ENCODE measurements at regions not wholly inside any gene's neighbourhood (a gene's known extent, or its start where the extent isn't known, plus 50 kb on each side); places are given as distances from the start of the nearest gene placed in this dataset.

GRCh38 chr6:40290816-40291215, 296.3 kb downstream of the LRFN2 start:
- no peak overlapping the region for H2AFZ ChIP-seq (replicated peaks; ENCODE audit: low read length, poor library complexity)
- no peaks in the 10 kb centered on the region for H3K4me1 ChIP-seq (ENCODE audit: control insufficient read depth, insufficient read depth, low read length)
- H3K27ac ChIP-seq (ENCODE audit: insufficient read depth, low read length) = no peak overlapping the region
- TF ChIP-seq FOS (IDR thresholded peaks at IDR 0.05; ENCODE audit: low read depth, low read length) (no peak), MAZ (IDR thresholded peaks at IDR 0.05; ENCODE audit: borderline replicate concordance, low read depth, low read length) (no peak), MAFK (IDR thresholded peaks at IDR 0.05; ENCODE audit: low read depth, low read length) (no peak), SMC3 (IDR thresholded peaks at IDR 0.05; ENCODE audit: low read depth, low read length) (no peak), RAD21 (IDR thresholded peaks at IDR 0.05; ENCODE audit: low read length) (no peak)
- TF ChIP-seq, protein P1, sequence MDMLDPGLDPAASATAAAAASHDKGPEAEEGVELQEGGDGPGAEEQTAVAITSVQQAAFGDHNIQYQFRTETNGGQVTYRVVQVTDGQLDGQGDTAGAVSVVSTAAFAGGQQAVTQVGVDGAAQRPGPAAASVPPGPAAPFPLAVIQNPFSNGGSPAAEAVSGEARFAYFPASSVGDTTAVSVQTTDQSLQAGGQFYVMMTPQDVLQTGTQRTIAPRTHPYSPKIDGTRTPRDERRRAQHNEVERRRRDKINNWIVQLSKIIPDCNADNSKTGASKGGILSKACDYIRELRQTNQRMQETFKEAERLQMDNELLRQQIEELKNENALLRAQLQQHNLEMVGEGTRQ (IDR thresholded peaks at IDR 0.05; ENCODE audit: low read depth, low read length) = no peak
- DNase-seq (no peak), ATAC-seq (ENCODE audit: low read depth) (no peak)
- H2BK20ac ChIP-seq (ENCODE audit: low read depth, low read length) = no peak overlapping the region
- H3K56ac ChIP-seq (ENCODE audit: extremely low read depth, insufficient read depth, low read length) = no peak overlapping the region
- no peak overlapping the region for H3K18ac ChIP-seq (ENCODE audit: low read depth, low read length)
- no peak overlapping the region for H2BK15ac ChIP-seq (ENCODE audit: low read depth, low read length)
- no peak overlapping the region for H3K23ac ChIP-seq (ENCODE audit: low read depth, low read length)
- no peak overlapping the region for H4K5ac ChIP-seq (ENCODE audit: low read depth, low read length)
- H2AK9ac ChIP-seq (replicated peaks; ENCODE audit: low read depth, low read length, poor library complexity) = no peak overlapping the region
- H4K8ac ChIP-seq (ENCODE audit: low read depth in 2 of 2, low read length in 2 of 2) = no peak overlapping the region
- H3K9me3 ChIP-seq (ENCODE audit: control insufficient read depth, insufficient read depth, low read length) = no peaks in the 10 kb centered on the region
- CTCF ChIA-PET = no interaction called here
- POLR2A ChIA-PET (ENCODE audit: unreplicated experiment) = no interaction called here
- H3K36me3 ChIP-seq (ENCODE audit: control insufficient read depth, insufficient read depth, low read length) = no peaks in the 10 kb centered on the region
- H3K79me1 ChIP-seq (ENCODE audit: low read depth in 1 of 2, low read length in 2 of 2) = no peaks in the 10 kb centered on the region
- H2BK5ac ChIP-seq (ENCODE audit: low read depth, low read length, poor library complexity, severe bottlenecking) = no peak overlapping the region
- no peak overlapping the region for H4K91ac ChIP-seq (ENCODE audit: insufficient read depth, low read depth, low read length)
- intact Hi-C loops (cut with micrococcal nuclease) = no loop called here
- no peaks in the 10 kb centered on the region for H3K9me1 ChIP-seq (ENCODE audit: insufficient read depth, low read length)
- no peak overlapping the region for H2BK120ac ChIP-seq (ENCODE audit: low read depth, low read length)
- no CpG with 5 or more reads among the region's 2 CpGs for WGBS, 2 experiments (ENCODE audit: extremely low coverage in 2 of 2, insufficient read length in 1 of 2)
- BruUV-seq (replicated peaks) = no TSS peak
- no peak overlapping the region for H2AK5ac ChIP-seq (ENCODE audit: low read depth, low read length)
- H3K27me3 ChIP-seq (ENCODE audit: control insufficient read depth, insufficient read depth, low read length) = no peaks in the 10 kb centered on the region
- H4K20me1 ChIP-seq (ENCODE audit: insufficient read depth, low read length) = no peaks in the 10 kb centered on the region
- in situ Hi-C loops (cut with MboI; ENCODE audit: low sequenced_read_pairs) = no loop called here
- no peak overlapping the region for H3K9ac ChIP-seq (ENCODE audit: low read depth, low read length)
- H3K14ac ChIP-seq (replicated peaks; ENCODE audit: low read depth, low read length) = no peak overlapping the region
- no peak overlapping the region for H3K4me2 ChIP-seq (ENCODE audit: low read depth, low read length)
- dilution Hi-C loops (cut with HindIII; ENCODE audit: low sequenced_read_pairs, unreplicated experiment) = no loop called here
- no peak overlapping the region for H3K4ac ChIP-seq (ENCODE audit: low read depth, low read length)
- H3K4me3 ChIP-seq (ENCODE audit: insufficient read depth, low read depth, low read length) = no peak overlapping the region

Data from IMR-90 (cell line).